AG04450 (cell line): ENCODE measurements at regions not wholly inside any gene's neighbourhood (a gene's known extent, or its start where the extent isn't known, plus 50 kb on each side); places are given as distances from the start of the nearest gene placed in this dataset.

Source experiments
- CTCF ChIA-PET: fragments of 300-600, 350-600 bp; formaldehyde crosslinking; extraction: SDS; loops from one replicate; lab custom pipeline; 2022; ENCODE audit warnings: antibody characterized with exemption, inconsistent platforms; lab: Charles Lee
- POLR2A ChIA-PET: fragments of 350-600 bp; formaldehyde crosslinking; extraction: SDS; loops from one replicate; lab custom pipeline; 2021; ENCODE audit warnings: antibody characterized with exemption, inconsistent platforms; lab: Yijun Ruan, JAX
- DNase-seq: peaks from one replicate; pipeline ENCODE4 v3.0.0-alpha.2; 2011; ENCODE audit warnings: low read depth, low spot score
- H3K27ac ChIP-seq: one replicate; pipeline ENCODE4 v1.5.1; 2012; ENCODE audit warnings: low read depth, low read length, control low read depth
- H3K27me3 ChIP-seq: one replicate; pipeline ENCODE4 v1.6.0; 2012; ENCODE audit warnings: low read length; ENCODE audit not compliant: control insufficient read depth, insufficient read depth
- H3K4me3 ChIP-seq: 2 replicates; pipeline ENCODE4 v1.5.1; 2011; ENCODE audit warnings: mild to moderate bottlenecking, low read depth, low read length, control low read depth
- H3K9me3 ChIP-seq: 2 replicates; pipeline ENCODE4 v1.5.1; 2012; ENCODE audit warnings: low read length; ENCODE audit not compliant: control insufficient read depth, insufficient read depth
- CTCF ChIP-seq: IDR thresholded peaks from 2 replicates; pipeline ENCODE4 v1.5.1; 2011; ENCODE audit warnings: low read depth, low read length, control low read depth, inconsistent platforms

- CTCF ChIA-PET, result no interaction called here
- Histone ChIP-seq H3K4me3 (no peak overlapping the region), H3K9me3 (no peaks in the 10 kb centered on the region), H3K27ac (no peak overlapping the region), H3K27me3 (no peaks in the 10 kb centered on the region)
- POLR2A ChIA-PET, result no interaction called here
- no peak for DNase-seq
- no peak for TF ChIP-seq CTCF
These were observed 112.5 kb upstream of the NR2F2 start for GRCh38 chr15:96217983-96218382.

- ChIA-PET CTCF (no interaction called here), POLR2A (no interaction called here)
- DNase-seq, result no peak
These were observed 111.7 kb upstream of the NR2F2 start for GRCh38 chr15:96218623-96219455.

GRCh38 chr15:96219681-96220080, 110.8 kb upstream of the NR2F2 start:
- Histone ChIP-seq H3K27me3 (no peaks in the 10 kb centered on the region), H3K27ac (no peak overlapping the region), H3K9me3 (no peaks in the 10 kb centered on the region), H3K4me3 (no peak overlapping the region)
- ChIA-PET POLR2A (no interaction called here), CTCF (no interaction called here)
- no peak for DNase-seq
- no peak for TF ChIP-seq CTCF

More at GRCh38 chr15:96218623-96219455, 111.7 kb upstream of the NR2F2 start:
- TF ChIP-seq CTCF, result no peak
- Histone ChIP-seq H3K9me3 (no peaks in the 10 kb centered on the region), H3K27me3 (no peaks in the 10 kb centered on the region), H3K27ac (no peak overlapping the region), H3K4me3 (no peak overlapping the region)

- Histone ChIP-seq H3K27ac (no peak overlapping the region), H3K4me3 (no peak overlapping the region), H3K27me3 (no peaks in the 10 kb centered on the region), H3K9me3 (no peaks in the 10 kb centered on the region)
- ChIA-PET CTCF (no interaction called here), POLR2A (no interaction called here)
- no peak for DNase-seq
- TF ChIP-seq CTCF, result no peak
These were observed 109.8 kb upstream of the NR2F2 start for GRCh38 chr15:96220657-96221056.

GRCh38 chr15:96222981-96223380, 107.5 kb upstream of the NR2F2 start:
- Histone ChIP-seq H3K4me3 (no peak overlapping the region), H3K27ac (no peak overlapping the region), H3K27me3 (no peaks in the 10 kb centered on the region), H3K9me3 (no peaks in the 10 kb centered on the region)
- DNase-seq, result no peak
- TF ChIP-seq CTCF, result no peak
- ChIA-PET CTCF (no interaction called here), POLR2A (no interaction called here)
